ENCODE measurements at regions not wholly inside any gene's neighbourhood (a gene's known extent, or its start where the extent isn't known, plus 50 kb on each side); places are given as distances from the start of the nearest gene placed in this dataset.

- Histone ChIP-seq H3K79me2 (ENCODE audit: low read length) (no peaks in the 10 kb centered on the region), H3K27me3 (replicated peaks; ENCODE audit: insufficient read depth, low read length) (no peaks in the 10 kb centered on the region), H3K4me2 (ENCODE audit: low read depth, low read length) (no peak overlapping the region), H2AFZ (ENCODE audit: low read length) (no peak overlapping the region), H3K9me3 (replicated peaks; ENCODE audit: insufficient read depth, low read length) (no peaks in the 10 kb centered on the region), H4K20me1 (ENCODE audit: insufficient read depth, low read length) (no peaks in the 10 kb centered on the region), H3K36me3 (replicated peaks; ENCODE audit: insufficient read depth, low read length) (no peaks in the 10 kb centered on the region), H3K9ac (ENCODE audit: low read length) (no peak overlapping the region), H3K27ac (ENCODE audit: low read length) (no peak overlapping the region), H3F3A (ENCODE audit: insufficient read depth, low read length) (no peaks in the 10 kb centered on the region), H3K9me2 (replicated peaks; ENCODE audit: insufficient read depth, low read length) (no peaks in the 10 kb centered on the region), H3K4me3 (ENCODE audit: low read length) (no peak overlapping the region), H3K4me1 (ENCODE audit: low read length) (no peaks in the 10 kb centered on the region)
- DNase-seq, result no peak
- no peak for TF ChIP-seq EZH2phosphoT487 (IDR thresholded peaks at IDR 0.05; ENCODE audit: low read length)
- TF ChIP-seq CTCF (IDR thresholded peaks at IDR 0.05; ENCODE audit: low read length), result no peak
- no peak for TF ChIP-seq EZH2 (optimal IDR thresholded peaks at IDR 0.05; ENCODE audit: low read depth, low read length)
Observed at GRCh38 chr2:236863729-236864126, 222.0 kb upstream of the COPS8 start.

- no peak overlapping the region for H2AFZ ChIP-seq (ENCODE audit: low read length)
- no peak for TF ChIP-seq EZH2phosphoT487 (IDR thresholded peaks at IDR 0.05; ENCODE audit: low read length)
- TF ChIP-seq EZH2 (optimal IDR thresholded peaks at IDR 0.05; ENCODE audit: low read depth, low read length), result no peak
- no peak for TF ChIP-seq CTCF (IDR thresholded peaks at IDR 0.05; ENCODE audit: low read length)
- H3K4me1 ChIP-seq (ENCODE audit: low read length), result no peaks in the 10 kb centered on the region
- no peaks in the 10 kb centered on the region for H3K27me3 ChIP-seq (replicated peaks; ENCODE audit: insufficient read depth, low read length)
- DNase-seq, result no peak
- H3K9me3 ChIP-seq (replicated peaks; ENCODE audit: insufficient read depth, low read length), result no peaks in the 10 kb centered on the region
- H3K27ac ChIP-seq (ENCODE audit: low read length), result no peak overlapping the region
- H4K20me1 ChIP-seq (ENCODE audit: insufficient read depth, low read length), result no peaks in the 10 kb centered on the region
- H3K9me2 ChIP-seq (replicated peaks; ENCODE audit: insufficient read depth, low read length), result no peaks in the 10 kb centered on the region
- no peak overlapping the region for H3K4me3 ChIP-seq (ENCODE audit: low read length)
- H3K36me3 ChIP-seq (replicated peaks; ENCODE audit: insufficient read depth, low read length), result no peaks in the 10 kb centered on the region
- no peaks in the 10 kb centered on the region for H3K79me2 ChIP-seq (ENCODE audit: low read length)
- H3K4me2 ChIP-seq (ENCODE audit: low read depth, low read length), result no peak overlapping the region
- no peaks in the 10 kb centered on the region for H3F3A ChIP-seq (ENCODE audit: insufficient read depth, low read length)
- no peak overlapping the region for H3K9ac ChIP-seq (ENCODE audit: low read length)
Observed at GRCh38 chr2:236865052-236865451, 220.6 kb upstream of the COPS8 start.

GRCh38 chr2:236866542-236867340 lies 218.9 kb upstream of the COPS8 start:
- Histone ChIP-seq H3K9me3 (replicated peaks; ENCODE audit: insufficient read depth, low read length) (no peaks in the 10 kb centered on the region), H3K9me2 (replicated peaks; ENCODE audit: insufficient read depth, low read length) (no peaks in the 10 kb centered on the region), H3K79me2 (ENCODE audit: low read length) (no peaks in the 10 kb centered on the region), H3K9ac (ENCODE audit: low read length) (no peak overlapping the region), H3K36me3 (replicated peaks; ENCODE audit: insufficient read depth, low read length) (no peaks in the 10 kb centered on the region), H3K4me2 (ENCODE audit: low read depth, low read length) (no peak overlapping the region), H4K20me1 (ENCODE audit: insufficient read depth, low read length) (no peaks in the 10 kb centered on the region), H2AFZ (ENCODE audit: low read length) (no peak overlapping the region), H3K4me3 (ENCODE audit: low read length) (no peak overlapping the region), H3K4me1 (ENCODE audit: low read length) (no peaks in the 10 kb centered on the region), H3K27me3 (replicated peaks; ENCODE audit: insufficient read depth, low read length) (no peaks in the 10 kb centered on the region), H3K27ac (ENCODE audit: low read length) (no peak overlapping the region), H3F3A (ENCODE audit: insufficient read depth, low read length) (no peaks in the 10 kb centered on the region)
- no peak for TF ChIP-seq EZH2phosphoT487 (IDR thresholded peaks at IDR 0.05; ENCODE audit: low read length)
- TF ChIP-seq CTCF (IDR thresholded peaks at IDR 0.05; ENCODE audit: low read length), result no peak
- TF ChIP-seq EZH2 (optimal IDR thresholded peaks at IDR 0.05; ENCODE audit: low read depth, low read length), result no peak
- DNase-seq, result no peak
